Raji (cell line): ENCODE measurements at regions not wholly inside any gene's neighbourhood (a gene's known extent, or its start where the extent isn't known, plus 50 kb on each side); places are given as distances from the start of the nearest gene placed in this dataset.

Source experiments
- POLR2A ChIP-seq: IDR thresholded peaks from 2 replicates; pipeline ENCODE4 v1.6.1; 2011; ENCODE audit warnings: low read depth, low read length, control low read depth; ENCODE audit not compliant: insufficient read depth

DNA sequence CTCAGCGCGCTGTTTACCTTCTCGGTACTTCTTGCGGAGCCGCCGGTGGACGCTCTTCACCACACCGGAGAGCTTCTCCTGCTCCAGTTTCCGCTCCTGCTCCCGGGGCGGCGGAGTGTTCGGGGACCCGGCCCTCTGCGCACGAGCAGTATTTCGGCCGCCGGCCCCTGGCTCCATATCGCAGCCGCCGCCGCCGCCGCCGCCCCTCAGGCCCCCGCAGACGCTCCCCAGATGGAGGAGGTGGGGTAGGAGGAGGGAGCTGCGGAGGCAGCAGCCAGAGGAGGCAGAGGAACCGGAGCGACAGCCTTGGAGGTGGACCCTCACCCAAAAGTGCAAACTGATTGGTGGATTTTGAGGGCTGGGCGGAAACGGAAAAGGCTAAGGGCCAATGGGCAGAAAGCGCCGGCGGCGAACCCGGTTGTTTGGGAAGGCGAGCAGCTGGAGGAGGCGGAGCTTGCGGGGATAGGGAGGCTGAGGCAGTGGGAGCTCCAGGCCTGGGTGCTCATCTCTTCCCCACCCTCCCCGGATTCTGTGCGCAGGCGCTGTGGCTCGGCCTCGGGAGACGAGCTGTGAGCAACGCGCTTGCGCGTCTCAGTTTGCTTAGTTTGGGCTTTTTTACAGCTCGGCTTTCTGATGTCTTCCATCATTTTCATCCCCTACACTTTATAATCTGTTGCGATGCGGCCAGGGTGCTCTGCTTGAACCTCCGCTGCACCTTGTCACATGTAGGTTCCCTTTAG is 146.9 kb downstream of the GPR85 start:
- TF ChIP-seq POLR2A, result peak; percentile 82

DNA sequence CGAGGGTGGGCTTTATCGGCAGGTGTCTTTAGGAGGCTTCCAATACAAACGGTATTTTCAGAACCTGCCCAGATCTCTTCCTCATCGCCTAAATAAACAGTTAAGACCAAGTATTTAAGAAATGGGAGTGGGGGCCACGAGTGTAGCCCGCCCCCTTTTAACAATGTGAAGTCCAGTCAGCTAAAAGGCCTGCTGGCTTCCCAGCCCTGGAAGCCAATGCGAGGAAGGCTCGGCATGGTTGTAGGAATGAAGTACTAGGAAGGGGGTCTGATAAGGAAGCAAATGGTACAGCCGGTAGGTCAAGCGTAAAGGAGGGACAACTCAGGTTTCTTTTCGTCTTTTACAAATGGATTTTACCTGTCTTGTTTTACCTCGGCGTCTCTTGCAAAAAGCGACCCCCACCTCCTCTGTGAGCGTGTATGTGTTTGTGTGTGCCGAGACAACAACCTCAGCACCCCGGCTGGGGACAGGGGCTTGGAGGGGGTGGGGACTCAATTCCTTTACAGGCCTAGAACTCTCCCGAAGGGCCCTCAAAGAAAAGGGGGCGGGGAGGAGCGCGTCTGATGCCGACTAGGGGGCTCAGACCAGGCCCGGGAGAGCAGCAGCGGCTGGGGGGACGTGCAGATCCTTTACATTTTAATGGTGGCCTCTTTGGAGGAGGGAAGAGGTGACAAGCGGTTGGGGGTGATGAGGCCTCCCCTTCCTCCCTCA is 147.6 kb downstream of the GPR85 start:
- no peak for TF ChIP-seq POLR2A

DNA sequence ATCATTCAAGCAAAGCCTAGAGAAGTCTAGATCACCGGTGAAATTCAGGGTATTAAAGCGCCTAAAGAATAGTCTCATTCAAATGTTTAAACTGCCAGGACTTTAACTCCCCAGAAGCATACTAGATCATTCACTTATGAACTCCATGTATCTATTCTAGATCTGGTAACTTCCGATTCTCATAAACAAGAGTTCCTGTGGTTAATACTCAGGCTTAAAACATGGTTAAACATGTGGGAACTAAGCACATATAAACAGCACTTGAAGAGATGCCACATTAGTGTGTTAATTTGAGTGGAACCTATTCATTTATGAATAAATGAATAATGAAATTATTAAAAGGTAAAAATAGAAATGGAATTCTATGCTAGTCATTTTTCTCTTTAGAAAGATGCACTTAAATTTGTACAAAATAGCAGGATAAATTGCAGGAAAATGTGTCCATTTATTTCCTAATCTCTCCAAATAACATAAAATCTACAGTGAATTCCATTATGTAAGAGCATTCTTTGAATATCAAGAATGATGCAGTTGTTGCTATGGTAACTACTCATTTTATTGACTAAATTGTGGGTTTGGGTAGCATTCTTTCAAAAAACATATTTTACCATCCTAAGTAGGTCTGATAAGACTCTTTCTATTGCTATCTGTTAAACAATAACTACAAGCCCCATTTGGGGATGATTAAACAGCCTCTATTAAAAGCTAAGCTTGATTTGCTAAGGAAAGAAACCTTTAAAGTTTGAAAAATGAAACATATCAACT is 147.6 kb upstream of the TMEM168 start:
- no peak for TF ChIP-seq POLR2A

DNA sequence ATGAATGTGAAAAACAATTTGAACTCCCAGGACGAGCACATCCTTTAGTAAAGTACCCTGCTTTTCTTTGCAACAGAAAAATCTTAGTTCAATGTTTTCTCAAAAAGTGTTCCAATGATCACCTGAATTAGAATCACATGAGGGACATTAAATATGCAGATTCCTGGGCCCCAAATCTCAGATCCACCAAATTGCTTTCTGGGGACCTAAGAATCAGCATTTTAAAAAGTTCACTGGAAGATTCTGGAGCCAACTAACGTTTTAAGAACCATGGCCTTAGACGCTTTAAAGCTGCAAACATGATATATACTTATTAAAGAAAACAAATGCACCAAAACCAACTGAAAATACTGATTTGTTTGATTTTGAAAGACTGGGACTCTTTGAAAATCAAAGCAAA is 143.4 kb upstream of the TMEM168 start:
- TF ChIP-seq POLR2A, result no peak

DNA sequence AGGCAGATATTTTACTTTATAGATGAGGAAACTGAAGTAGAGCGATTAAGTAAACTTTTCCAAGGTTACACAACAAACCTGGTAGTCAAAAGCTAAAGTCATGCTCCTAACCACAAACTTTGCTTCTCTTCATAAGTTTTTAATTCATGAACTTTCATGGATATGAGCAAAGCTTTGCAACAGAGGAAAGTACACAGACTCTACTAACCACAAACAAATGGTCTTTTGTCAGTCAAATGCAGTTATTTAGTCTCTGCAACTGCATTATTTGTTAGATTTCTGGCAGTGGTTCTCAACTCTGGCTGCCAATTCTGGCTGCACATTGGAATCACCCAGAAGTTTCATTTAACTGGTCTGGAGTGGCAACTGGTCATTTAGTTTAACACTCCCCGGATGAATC is 140.6 kb upstream of the TMEM168 start:
- no peak for TF ChIP-seq POLR2A

DNA sequence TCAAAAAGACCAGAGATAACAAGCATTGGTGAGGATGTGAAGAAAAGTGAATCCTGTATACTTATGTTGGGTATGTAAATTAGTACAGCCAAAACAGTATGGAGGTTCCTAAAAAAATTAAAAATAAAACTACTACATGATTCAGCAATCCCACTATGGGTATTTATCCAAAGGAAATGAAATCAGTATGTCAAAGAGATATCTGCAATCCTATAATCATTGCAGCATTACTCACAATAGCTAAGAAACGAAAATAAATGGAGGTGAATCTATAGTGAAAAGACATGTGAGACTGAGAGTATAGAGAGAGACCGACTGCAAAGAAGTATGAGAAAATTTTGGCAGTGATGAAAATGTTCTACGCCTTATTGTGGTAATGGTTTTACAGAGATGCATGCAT is 139.2 kb upstream of the TMEM168 start:
- no peak for TF ChIP-seq POLR2A

DNA sequence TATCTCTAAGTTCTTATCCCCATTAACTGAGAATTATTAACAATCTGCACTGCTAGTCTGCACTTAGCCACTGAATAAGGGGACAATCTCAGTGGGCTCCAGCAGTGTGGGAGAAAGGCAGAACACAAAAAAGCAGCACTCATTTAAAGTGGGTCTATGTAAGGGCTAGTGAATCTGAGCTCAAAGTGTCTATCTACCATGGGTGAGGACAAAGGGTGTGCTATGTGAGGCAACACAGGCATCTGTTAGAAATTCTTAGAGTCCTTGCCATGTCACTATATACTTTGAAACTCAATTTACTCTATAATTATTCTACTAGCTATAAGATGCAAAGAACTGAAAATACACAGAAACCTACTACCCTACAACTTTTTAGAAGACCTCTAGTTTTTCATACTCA is 135.8 kb upstream of the TMEM168 start:
- TF ChIP-seq POLR2A, result no peak

DNA sequence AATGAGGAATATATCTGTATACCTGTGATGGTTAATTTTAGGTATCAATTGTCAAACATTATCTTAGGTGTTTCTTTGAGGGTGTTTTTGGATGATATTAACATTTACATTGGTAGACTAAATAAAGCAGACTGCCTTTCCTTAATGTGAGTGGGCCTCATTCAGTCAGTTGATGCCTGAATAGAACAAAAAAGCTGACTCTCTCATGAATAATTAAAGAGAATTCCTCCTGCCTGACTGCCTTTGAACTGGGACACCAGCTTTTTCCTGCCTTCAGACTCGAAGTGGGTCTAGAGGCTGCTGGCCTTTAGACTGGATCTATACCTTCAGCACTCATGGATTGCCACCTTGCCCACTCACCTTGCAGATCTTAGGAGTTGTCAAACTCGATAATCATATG is 117.9 kb upstream of the TMEM168 start:
- TF ChIP-seq POLR2A, result no peak

DNA sequence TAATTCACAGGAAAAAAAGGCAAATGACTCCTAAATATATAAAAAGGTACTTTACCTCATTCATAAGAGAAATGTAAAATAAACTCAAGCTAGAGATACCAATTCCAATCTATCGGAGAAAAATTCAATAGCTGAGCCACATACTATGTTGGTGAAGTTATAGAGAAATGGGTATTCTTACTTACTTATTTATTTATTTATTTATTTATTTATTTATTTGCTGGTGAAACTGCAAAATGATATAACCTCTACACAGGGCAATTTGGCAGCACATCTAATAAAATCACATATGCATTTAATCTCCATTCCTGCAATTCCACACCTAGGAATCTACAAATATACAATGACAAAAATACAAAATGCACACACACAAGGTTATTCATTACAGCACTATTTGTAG is 117.5 kb upstream of the TMEM168 start:
- TF ChIP-seq POLR2A, result no peak

DNA sequence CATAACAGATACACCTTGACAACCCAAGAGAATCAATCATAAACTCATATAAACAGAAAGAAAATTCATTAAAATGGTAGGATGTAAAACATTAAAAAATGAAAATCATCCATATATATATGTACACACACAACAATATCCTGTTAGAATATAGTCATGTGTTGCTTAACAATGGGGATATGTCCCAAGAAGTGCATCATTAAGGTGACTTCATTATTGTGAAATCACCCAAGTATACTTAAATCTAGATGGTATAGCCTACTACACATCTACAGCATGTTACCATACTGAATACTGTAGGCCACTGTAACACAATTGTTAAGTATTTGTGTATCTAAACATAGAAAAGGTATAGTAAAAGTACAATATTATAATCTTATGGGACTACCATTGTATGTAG is 115.8 kb upstream of the TMEM168 start:
- no peak for TF ChIP-seq POLR2A

DNA sequence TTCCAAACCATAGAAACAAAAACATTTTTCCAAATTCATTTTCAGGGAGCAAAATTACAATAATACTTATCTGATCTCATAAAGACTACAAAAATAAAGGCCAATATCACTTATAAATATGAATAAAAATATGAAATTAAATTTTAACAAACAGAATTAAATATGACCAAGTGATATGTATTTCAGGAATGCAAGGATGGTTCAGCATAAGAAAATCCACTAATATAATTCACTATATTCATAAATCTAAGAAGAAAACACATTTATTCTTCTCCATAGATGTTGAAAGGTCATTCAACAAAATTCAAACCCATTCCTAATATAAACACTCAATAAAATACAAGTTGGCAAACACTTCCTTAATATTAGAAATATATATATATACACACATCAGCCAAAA is 115.2 kb upstream of the TMEM168 start:
- TF ChIP-seq POLR2A, result no peak

DNA sequence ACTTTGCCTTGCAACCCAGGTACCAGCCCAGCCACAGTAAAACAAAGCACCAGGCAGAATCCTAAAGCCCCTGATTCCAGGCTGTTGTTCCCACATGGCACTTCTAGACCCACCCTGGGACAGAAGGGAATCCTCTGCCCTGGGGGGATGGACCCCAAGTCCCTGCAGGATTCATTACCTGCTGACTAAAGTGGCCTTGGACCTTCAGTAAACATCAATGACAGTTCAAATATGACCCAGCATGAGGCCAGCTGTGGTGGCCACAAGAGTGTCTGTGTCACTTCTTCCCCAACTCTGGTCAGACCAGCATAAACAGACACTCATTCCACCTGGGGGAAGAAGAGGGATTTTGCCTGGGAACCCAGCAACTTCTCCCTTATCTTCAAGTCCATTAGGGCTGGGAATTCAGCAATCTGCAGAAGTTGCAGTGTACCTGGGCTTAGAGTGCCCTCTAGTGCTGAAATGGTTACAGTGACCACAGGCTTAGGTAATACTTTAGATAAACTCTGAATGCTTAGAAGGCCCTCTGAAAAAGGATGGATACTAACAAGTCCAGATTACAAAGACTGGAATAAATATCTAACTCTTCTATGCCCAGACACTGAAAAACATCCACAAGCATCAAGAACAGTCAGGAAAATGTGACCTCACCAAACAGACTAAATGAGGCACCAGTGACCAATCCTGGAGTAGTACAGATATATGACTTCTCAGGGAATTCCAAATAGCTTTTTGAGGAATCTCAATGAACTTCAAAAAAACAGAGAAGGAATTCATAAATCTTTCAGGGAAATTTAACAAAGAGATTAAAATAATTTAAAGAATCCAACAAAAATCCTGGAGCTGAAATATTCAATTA is 108.5 kb upstream of the TMEM168 start:
- TF ChIP-seq POLR2A, result no peak

DNA sequence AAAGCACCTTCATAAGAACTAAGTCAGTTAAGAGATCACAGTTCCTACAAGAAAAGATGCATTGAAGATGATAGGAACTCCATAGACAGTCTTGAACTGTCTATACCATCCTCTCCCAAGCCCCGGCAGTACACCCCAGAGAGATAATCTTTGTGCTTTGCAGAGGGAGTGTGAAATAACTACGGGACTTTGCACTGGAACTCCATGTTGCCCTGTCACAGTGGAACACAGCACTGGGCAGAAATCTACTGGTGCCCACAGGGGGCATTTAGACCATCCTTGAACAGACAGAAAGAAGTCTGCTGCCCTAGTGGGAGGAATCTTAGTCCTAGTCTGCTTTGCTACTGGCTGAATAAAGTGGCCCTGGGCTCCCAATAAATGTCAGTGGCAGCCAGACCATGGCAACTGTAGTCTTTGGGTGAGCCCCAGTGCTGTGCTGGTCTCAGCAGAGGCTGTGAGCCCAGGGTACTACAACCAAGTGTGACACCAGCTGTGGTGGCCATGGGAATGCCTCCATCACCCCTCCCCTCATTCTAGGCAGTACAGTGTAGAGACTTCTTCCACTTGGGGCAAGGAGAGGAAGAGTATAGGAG is 107.7 kb upstream of the TMEM168 start:
- TF ChIP-seq POLR2A, result no peak

DNA sequence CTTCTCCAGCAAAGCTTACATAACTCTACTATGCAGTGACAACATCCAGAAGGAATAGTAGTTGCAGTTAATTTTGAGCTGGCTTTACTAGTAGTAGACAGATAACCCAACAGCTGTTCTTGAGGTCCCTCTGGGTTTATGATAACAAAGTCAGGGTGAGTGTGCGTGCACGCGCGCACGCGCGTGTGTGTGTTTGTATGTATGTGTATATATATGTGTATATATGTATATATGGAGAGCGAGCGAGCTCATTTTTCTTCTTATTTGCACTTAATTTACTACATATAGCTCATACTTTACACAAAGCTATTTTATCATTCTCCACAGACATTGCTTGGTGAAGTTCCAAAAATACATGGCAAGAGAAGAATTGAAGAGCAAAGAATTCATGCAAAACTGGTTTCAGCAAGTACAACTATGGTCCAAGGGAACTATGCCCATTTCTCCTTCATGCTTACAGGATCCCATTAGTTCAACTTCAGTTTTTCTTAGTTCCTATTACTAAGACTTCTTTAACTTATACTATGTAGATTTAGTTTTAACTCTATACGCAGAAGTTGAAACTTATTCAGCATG is 105.9 kb upstream of the TMEM168 start:
- no peak for TF ChIP-seq POLR2A
